H1 (cell line): ENCODE measurements at regions not wholly inside any gene's neighbourhood (a gene's known extent, or its start where the extent isn't known, plus 50 kb on each side); places are given as distances from the start of the nearest gene placed in this dataset.

ENCODE experiments used
- CTCF ChIA-PET: fragments of 300-600 bp; sonication (Branson Sonifier 250); formaldehyde crosslinking; loops from one replicate; lab custom pipeline; 2021; ENCODE audit not compliant: partially characterized antibody; lab: Charles Lee
- POLR2A ChIA-PET: fragments of 300-600 bp; sonication (Branson Sonifier 250); formaldehyde crosslinking; loops from one replicate; lab custom pipeline; 2021; ENCODE audit warnings: inconsistent platforms; ENCODE audit not compliant: partially characterized antibody; lab: Charles Lee
- DNase-seq, 2 experiments: peaks; one replicate each; pipeline versions ENCODE4 v3.0.0 to v3.0.0-alpha.2; 2010 to 2022; ENCODE audit warnings: low spot score in 2 of 2, low read depth in 1 of 2, mixed read lengths in 1 of 2
- FAIRE-seq: peaks from 2 replicates; lab custom pipeline; 2011; peaks lifted over from hg19 to GRCh38; lab: Jason Lieb, UNC
- H2AFZ ChIP-seq: 2 replicates; pipeline ENCODE4 v1.8.1; 2012; ENCODE audit warnings: low read length, inconsistent platforms
- H2AK5ac ChIP-seq: 2 replicates; pipeline ENCODE4 v1.6.1; 2013; ENCODE audit warnings: low read depth, low read length
- H2BK120ac ChIP-seq: replicated peaks from 2 replicates; pipeline ENCODE3; 2013; ENCODE audit warnings: low read depth, low read length, inconsistent platforms
- H2BK12ac ChIP-seq: 2 replicates; pipeline ENCODE4 v1.6.1; 2013; ENCODE audit warnings: low read depth, low read length
- H2BK15ac ChIP-seq: 2 replicates; pipeline ENCODE4 v1.6.1; 2013; ENCODE audit warnings: low read length
- H2BK20ac ChIP-seq: 2 replicates; pipeline ENCODE4 v1.6.1; 2013; ENCODE audit warnings: low read length
- H2BK5ac ChIP-seq: 2 replicates; pipeline ENCODE4 v1.6.1; 2013; ENCODE audit warnings: low read depth, low read length
- H3K14ac ChIP-seq: 2 replicates; pipeline ENCODE4 v1.6.1; 2013; ENCODE audit warnings: inconsistent platforms; ENCODE audit not compliant: insufficient read length
- H3K18ac ChIP-seq: 2 replicates; pipeline ENCODE4 v1.6.1; 2013; ENCODE audit warnings: low read length; ENCODE audit errors: extremely low read depth
- H3K23ac ChIP-seq: 2 replicates; pipeline ENCODE4 v1.6.1; 2013; ENCODE audit warnings: inconsistent platforms; ENCODE audit not compliant: insufficient read length
- H3K23me2 ChIP-seq: 2 replicates; pipeline ENCODE4 v1.6.1; 2013; ENCODE audit warnings: low read depth, low read length
- H3K27ac ChIP-seq: 2 replicates; pipeline ENCODE4 v1.6.1; 2011; ENCODE audit warnings: low read depth, low read length, inconsistent platforms
- H3K27me3 ChIP-seq, 4 experiments: replicated peaks in 1 of 4; 1 replicate in 1 of 4; 2 replicates in 3 of 4; pipeline versions ENCODE4 v1.6.1 to v1.8.1; 2011 to 2013; ENCODE audit warnings: low read length in 3 of 4, mild to moderate bottlenecking in 3 of 4, inconsistent platforms in 2 of 4, mixed read lengths in 2 of 4, moderate library complexity in 1 of 4; ENCODE audit not compliant: control insufficient read depth in 3 of 4, insufficient read depth in 3 of 4; ENCODE audit errors: extremely low read depth in 1 of 4
- H3K36me3 ChIP-seq, 4 experiments: 2 replicates each; pipeline versions ENCODE4 v1.6.1 to v1.8.1; 2011 to 2013; ENCODE audit warnings: mild to moderate bottlenecking in 4 of 4, low read length in 3 of 4, moderate library complexity in 2 of 4, control low read depth in 1 of 4, inconsistent platforms in 1 of 4; ENCODE audit not compliant: insufficient read depth in 4 of 4, control insufficient read depth in 2 of 4
- H3K4ac ChIP-seq: replicated peaks from 2 replicates; pipeline ENCODE3; 2013; ENCODE audit warnings: low read length, low read depth, mixed read lengths, inconsistent platforms; ENCODE audit not compliant: insufficient read length
- H3K4me1 ChIP-seq, 4 experiments: replicated peaks in 1 of 4; 1 replicate in 1 of 4; 2 replicates in 3 of 4; pipeline versions ENCODE4 v1.6.1 to v1.8.1; 2011 to 2013; ENCODE audit warnings: low read length in 3 of 4, inconsistent platforms in 2 of 4, mixed read lengths in 1 of 4; ENCODE audit not compliant: insufficient read depth in 4 of 4, control insufficient read depth in 3 of 4
- H3K4me2 ChIP-seq, 2 experiments: 2 replicates each; pipeline versions ENCODE4 v1.6.1 to v1.8.1; 2011 to 2013; ENCODE audit warnings: low read depth in 2 of 2, low read length in 2 of 2, control low read depth in 1 of 2, inconsistent platforms in 1 of 2, mild to moderate bottlenecking in 1 of 2; ENCODE audit not compliant: insufficient read depth in 1 of 2
- H3K4me3 ChIP-seq, 4 experiments: fragments of 200-600, 300-600 bp in 1 of 4; sonication (generic), shearing (Covaris generic), sonication (Bioruptor Twin) in 1 of 4; 2 replicates each; pipeline versions ENCODE4 v1.5.1 to v1.8.1; 2011 to 2016; ENCODE audit warnings: low read length in 4 of 4, low read depth in 3 of 4, control low read depth in 2 of 4, inconsistent platforms in 2 of 4, mild to moderate bottlenecking in 2 of 4, mixed read lengths in 1 of 4, moderate library complexity in 1 of 4; ENCODE audit not compliant: insufficient read depth in 2 of 4; ENCODE audit errors: extremely low read depth in 1 of 4
- H3K56ac ChIP-seq: replicated peaks from 2 replicates; pipeline ENCODE3; 2013; ENCODE audit warnings: low read depth, mild to moderate bottlenecking, mixed read lengths, low read length, inconsistent platforms; ENCODE audit not compliant: insufficient read length
- H3K79me1 ChIP-seq: 2 replicates; pipeline ENCODE4 v1.6.1; 2013; ENCODE audit warnings: low read depth, low read length, control low read depth
- H3K79me2 ChIP-seq, 2 experiments: 2 replicates each; pipeline versions ENCODE4 v1.6.1 to v1.8.1; 2012 to 2013; ENCODE audit warnings: low read length in 2 of 2, mild to moderate bottlenecking in 2 of 2, inconsistent platforms in 1 of 2; ENCODE audit not compliant: insufficient read depth in 2 of 2, control insufficient read depth in 1 of 2
- H3K9ac ChIP-seq, 4 experiments: replicated peaks in 1 of 4; 1 replicate in 1 of 4; 2 replicates in 3 of 4; pipeline versions ENCODE4 v1.6.1 to v1.8.1; 2011 to 2013; ENCODE audit warnings: low read depth in 3 of 4, low read length in 3 of 4, control low read depth in 2 of 4, mild to moderate bottlenecking in 2 of 4, moderate library complexity in 2 of 4, inconsistent platforms in 1 of 4; ENCODE audit errors: extremely low read depth in 1 of 4
- H3K9me3 ChIP-seq, 2 experiments: 2 replicates each; pipeline versions ENCODE4 v1.6.1 to v1.8.1; 2012 to 2013; ENCODE audit warnings: mild to moderate bottlenecking in 2 of 2, moderate library complexity in 2 of 2, control low read depth in 1 of 2, inconsistent platforms in 1 of 2, low read depth in 1 of 2, low read length in 1 of 2, mixed read lengths in 1 of 2; ENCODE audit not compliant: insufficient read depth in 2 of 2
- H4K20me1 ChIP-seq, 2 experiments: replicated peaks in 1 of 2; 2 replicates each; pipeline versions ENCODE3 to v1.8.1; 2011 to 2013; ENCODE audit warnings: inconsistent platforms in 2 of 2, low read length in 2 of 2, mild to moderate bottlenecking in 1 of 2; ENCODE audit not compliant: insufficient read depth in 2 of 2, control insufficient read depth in 1 of 2
- H4K5ac ChIP-seq: 2 replicates; pipeline ENCODE4 v1.6.1; 2013; ENCODE audit warnings: low read length, low read depth, mixed read lengths, inconsistent platforms; ENCODE audit not compliant: insufficient read length
- H4K8ac ChIP-seq: 2 replicates; pipeline ENCODE4 v1.8.0; 2013; ENCODE audit warnings: mild to moderate bottlenecking, moderate library complexity, low read length, inconsistent platforms; ENCODE audit not compliant: insufficient read depth; ENCODE audit errors: extremely low read depth
- H4K91ac ChIP-seq: replicated peaks from 2 replicates; pipeline ENCODE3; 2013; ENCODE audit warnings: low read length, mixed read lengths, inconsistent platforms; ENCODE audit not compliant: insufficient read length
- CHD2 ChIP-seq: IDR thresholded peaks from 2 replicates; pipeline ENCODE4 v1.6.1; 2012; ENCODE audit warnings: low read length, improper control_type of control experiment
- HDAC2 ChIP-seq, 2 experiments: fragments of 300-600 bp in 1 of 2; sonication (generic) in 1 of 2; IDR thresholded peaks; 2 replicates each; pipeline ENCODE4 v1.6.1; 2011 to 2012; ENCODE audit warnings: low read depth in 2 of 2, low read length in 2 of 2, mild to moderate bottlenecking in 2 of 2, moderate library complexity in 2 of 2, borderline replicate concordance in 1 of 2, inconsistent platforms in 1 of 2
- SAP30 ChIP-seq: fragments of 300-600 bp; sonication (generic); IDR thresholded peaks from 2 replicates; pipeline ENCODE4 v1.7.1; 2012; ENCODE audit warnings: low read length, moderate library complexity, mild to moderate bottlenecking, inconsistent platforms; ENCODE audit not compliant: insufficient read depth, insufficient replicate concordance
- SIRT6 ChIP-seq: IDR thresholded peaks from one replicate; pipeline ENCODE4 v1.7.1; 2012; ENCODE audit warnings: low read length, inconsistent platforms
- SP2 ChIP-seq: IDR thresholded peaks from 2 replicates; pipeline ENCODE4 v1.6.1; 2012; ENCODE audit warnings: mild to moderate bottlenecking, low read length, inconsistent platforms
- SP4 ChIP-seq: IDR thresholded peaks from 2 replicates; pipeline ENCODE4 v1.6.1; 2012; ENCODE audit warnings: low read length, inconsistent platforms
- TCF12 ChIP-seq: IDR thresholded peaks from 2 replicates; pipeline ENCODE4 v1.6.1; 2011; ENCODE audit warnings: low read depth, mild to moderate bottlenecking, low read length
- TEAD4 ChIP-seq: IDR thresholded peaks from 2 replicates; pipeline ENCODE4 v1.6.1; 2012; ENCODE audit warnings: low read depth, low read length, inconsistent platforms, mixed read lengths
- WGBS, 2 experiments: shearing (Covaris generic) in 1 of 2; methylation state at CpG; one replicate each; pipeline versions ENCODE4 v1.1.6 to v1.1.7; 2013 to 2015; ENCODE audit warnings: low lambda C conversion rate in 2 of 2, mixed read lengths in 2 of 2, inconsistent platforms in 1 of 2, low coverage in 1 of 2, missing lambda C conversion rate in 1 of 2; ENCODE audit not compliant: insufficient replicate concordance in 2 of 2, insufficient coverage in 1 of 2, insufficient read length in 1 of 2; ENCODE audit errors: extremely low coverage in 1 of 2, missing lambda C conversion rate in 1 of 2; 5-methylcytosine and 5-hydroxymethylcytosine counted together

GRCh38 chr10:78689584-78689935 lies 379.2 kb upstream of the ZMIZ1 start:
- WGBS, 2 experiments: 80% methylated on average over 2 of the region's 2 CpGs; no CpG with 5 or more reads in 1 of the 2 experiments
- H2BK5ac ChIP-seq: no peak overlapping the region
- no peak overlapping the region for H3K27ac ChIP-seq
- DNase-seq: no peak
- H2BK20ac ChIP-seq: no peak overlapping the region
- H3K14ac ChIP-seq: no peak overlapping the region
- H2BK15ac ChIP-seq: no peak overlapping the region
- H3K23me2 ChIP-seq: 0 out of 2 replicates have a peak, but pooled peaks cover 2% of the 10 kb centered on the region
- no peaks in the 10 kb centered on the region for H3K36me3 ChIP-seq
- H3K18ac ChIP-seq: no peak overlapping the region
- no peak overlapping the region for H4K8ac ChIP-seq
- H3K4ac ChIP-seq: no peak overlapping the region
- no peaks in the 10 kb centered on the region for H3K79me1 ChIP-seq
- H2BK12ac ChIP-seq: no peak overlapping the region
- H3K4me3 ChIP-seq: no peak overlapping the region
- H4K5ac ChIP-seq: no peak overlapping the region
- H3K56ac ChIP-seq: no peak overlapping the region
- H3K4me2 ChIP-seq: no peak overlapping the region
- no peak overlapping the region for H3K9ac ChIP-seq
- POLR2A ChIA-PET: no interaction called here
- no peaks in the 10 kb centered on the region; a peak in 1 of 7 replicates for H3K27me3 ChIP-seq
- H3K9me3 ChIP-seq: no peaks in the 10 kb centered on the region
- CTCF ChIA-PET: interaction anchor here (0.7 to 2.5 kb wide), 6 partner anchors 16 to 420 kb away, joined by 3 to 9 read pairs (median 3); no protein-coding TSS in a partner anchor
- H2BK120ac ChIP-seq: no peak overlapping the region
- H4K20me1 ChIP-seq: peaks cover 0 to 4% of the 10 kb centered on the region in 2 experiments
- H3K23ac ChIP-seq: no peak overlapping the region
- no peaks in the 10 kb centered on the region for H3K79me2 ChIP-seq
- H2AK5ac ChIP-seq: no peak overlapping the region
- no peak overlapping the region for H2AFZ ChIP-seq
- FAIRE-seq: no peak
- peaks cover 0 to 5% (median 3%) of the 10 kb centered on the region in 4 experiments; a peak in 3 of 7 replicates for H3K4me1 ChIP-seq
- H4K91ac ChIP-seq: no peak overlapping the region
- no peak for TF ChIP-seq SIRT6
- TF ChIP-seq SP4: no peak
- no peak for TF ChIP-seq SAP30
- TF ChIP-seq TCF12: no peak
- no peak for TF ChIP-seq CHD2
- no peak for TF ChIP-seq HDAC2 (IDR thresholded peaks at IDR 0.05; ENCODE audit: borderline replicate concordance in 1 of 2, low read depth in 2 of 2, low read length in 2 of 2)
- TF ChIP-seq TEAD4: no peak
- no peak for TF ChIP-seq SP2
